GM12892 (cell line): ENCODE measurements at regions not wholly inside any gene's neighbourhood (a gene's known extent, or its start where the extent isn't known, plus 50 kb on each side); places are given as distances from the start of the nearest gene placed in this dataset.

Experiments
- POLR2A ChIP-seq: IDR thresholded peaks from 2 replicates; pipeline ENCODE4 v1.6.1; 2011; ENCODE audit warnings: low read depth, low read length, control low read depth
- POLR2AphosphoS5 ChIP-seq: IDR thresholded peaks from 2 replicates; pipeline ENCODE4 v1.6.1; 2011; ENCODE audit warnings: low read depth, low read length, control low read depth

GRCh38 chr9:26559506-26559905 lies 333.1 kb downstream of the CAAP1 start:
- TF ChIP-seq POLR2AphosphoS5 (no peak), POLR2A (no peak)
